ENCODE measurements at regions not wholly inside any gene's neighbourhood (a gene's known extent, or its start where the extent isn't known, plus 50 kb on each side); places are given as distances from the start of the nearest gene placed in this dataset.
"Not testable (repeated sequence)": the region's sequence is repeated elsewhere in the genome, so short reads cannot be mapped to it uniquely, and the experiment has no call there.

- no peak for DNase-seq (ENCODE audit: low read depth, low spot score)
These were observed 717.3 kb upstream of the HS6ST1 start for GRCh38 chr2:129035992-129036391.

GRCh38 chr2:129043677-129044076, 725.0 kb upstream of the HS6ST1 start:
- DNase-seq (ENCODE audit: low read depth, low spot score): not testable (repeated sequence)

- DNase-seq (ENCODE audit: low read depth, low spot score): not testable (repeated sequence)
These were observed 727.8 kb upstream of the HS6ST1 start for GRCh38 chr2:129046475-129046874.

- no peak for DNase-seq (ENCODE audit: low read depth, low spot score)
These were observed 731.4 kb upstream of the HS6ST1 start for GRCh38 chr2:129050101-129050500.

- DNase-seq (ENCODE audit: low read depth, low spot score): no peak
These were observed 736.6 kb upstream of the HS6ST1 start for GRCh38 chr2:129055242-129055641.

- no peak for DNase-seq (ENCODE audit: low read depth, low spot score)
These were observed 737.2 kb upstream of the HS6ST1 start for GRCh38 chr2:129055824-129056223.

GRCh38 chr2:129056309-129056958, 737.8 kb upstream of the HS6ST1 start:
- no peak for DNase-seq (ENCODE audit: low read depth, low spot score)

GRCh38 chr2:129056959-129057317, 738.3 kb upstream of the HS6ST1 start:
- DNase-seq (ENCODE audit: low read depth, low spot score): no peak

GRCh38 chr2:129058981-129059380, 740.3 kb upstream of the HS6ST1 start:
- DNase-seq (ENCODE audit: low read depth, low spot score): no peak

- DNase-seq (ENCODE audit: low read depth, low spot score): no peak
These were observed 740.8 kb upstream of the HS6ST1 start for GRCh38 chr2:129059476-129059875.

- DNase-seq (ENCODE audit: low read depth, low spot score): no peak
These were observed 742.6 kb upstream of the HS6ST1 start for GRCh38 chr2:129061069-129061768.

- no peak for DNase-seq (ENCODE audit: low read depth, low spot score)
These were observed 743.1 kb upstream of the HS6ST1 start for GRCh38 chr2:129061769-129062121.

- no peak for DNase-seq (ENCODE audit: low read depth, low spot score)
These were observed 743.7 kb upstream of the HS6ST1 start for GRCh38 chr2:129062146-129062912.

- DNase-seq (ENCODE audit: low read depth, low spot score): no peak
These were observed 748.4 kb upstream of the HS6ST1 start for GRCh38 chr2:129067070-129067469.

GRCh38 chr2:129067953-129068352, 749.3 kb upstream of the HS6ST1 start:
- no peak for DNase-seq (ENCODE audit: low read depth, low spot score)

- DNase-seq (ENCODE audit: low read depth, low spot score): no peak
These were observed 749.9 kb upstream of the HS6ST1 start for GRCh38 chr2:129068543-129068942.

- no peak for DNase-seq (ENCODE audit: low read depth, low spot score)
These were observed 751.4 kb upstream of the HS6ST1 start for GRCh38 chr2:129069875-129070594.

GRCh38 chr2:129070663-129071062, 752.0 kb upstream of the HS6ST1 start:
- no peak for DNase-seq (ENCODE audit: low read depth, low spot score)

- DNase-seq (ENCODE audit: low read depth, low spot score): no peak
These were observed 752.9 kb upstream of the HS6ST1 start for GRCh38 chr2:129071531-129071930.

GRCh38 chr2:129074298-129074920, 755.7 kb upstream of the HS6ST1 start:
- DNase-seq (ENCODE audit: low read depth, low spot score): no peak

GRCh38 chr2:129078548-129078947, 759.9 kb upstream of the HS6ST1 start:
- no peak for DNase-seq (ENCODE audit: low read depth, low spot score)
